NCI-H82 treated with DMSO at 0.1 percent for 48 hours (cell line): ENCODE measurements at regions not wholly inside any gene's neighbourhood (a gene's known extent, or its start where the extent isn't known, plus 50 kb on each side); places are given as distances from the start of the nearest gene placed in this dataset.

Experiments used
- DNase-seq: peaks from one replicate; lab custom pipeline; 2025; ENCODE audit not compliant: unreplicated experiment; lab: John Stamatoyannopoulos, UW

DNA sequence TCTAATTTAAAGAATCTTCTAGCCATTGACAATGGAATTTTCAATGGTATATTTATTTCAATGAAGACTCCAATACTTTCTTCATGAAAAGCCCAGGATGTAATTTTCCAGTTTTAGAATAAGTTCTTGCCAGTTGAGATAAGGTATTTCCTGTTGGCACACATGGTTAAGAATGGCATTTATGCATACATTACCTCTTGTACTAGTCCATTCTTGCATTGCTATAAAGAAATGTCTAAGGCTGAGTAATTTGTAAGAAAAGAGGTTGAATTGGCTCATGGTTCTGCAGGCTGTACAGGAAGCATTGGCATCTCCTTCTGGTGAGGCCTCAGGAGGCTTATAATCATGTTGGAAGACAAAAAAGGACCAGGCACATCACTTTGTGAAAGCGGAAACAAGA, 1179.6 kb downstream of the AMY1C start:
- no peak for DNase-seq

DNA sequence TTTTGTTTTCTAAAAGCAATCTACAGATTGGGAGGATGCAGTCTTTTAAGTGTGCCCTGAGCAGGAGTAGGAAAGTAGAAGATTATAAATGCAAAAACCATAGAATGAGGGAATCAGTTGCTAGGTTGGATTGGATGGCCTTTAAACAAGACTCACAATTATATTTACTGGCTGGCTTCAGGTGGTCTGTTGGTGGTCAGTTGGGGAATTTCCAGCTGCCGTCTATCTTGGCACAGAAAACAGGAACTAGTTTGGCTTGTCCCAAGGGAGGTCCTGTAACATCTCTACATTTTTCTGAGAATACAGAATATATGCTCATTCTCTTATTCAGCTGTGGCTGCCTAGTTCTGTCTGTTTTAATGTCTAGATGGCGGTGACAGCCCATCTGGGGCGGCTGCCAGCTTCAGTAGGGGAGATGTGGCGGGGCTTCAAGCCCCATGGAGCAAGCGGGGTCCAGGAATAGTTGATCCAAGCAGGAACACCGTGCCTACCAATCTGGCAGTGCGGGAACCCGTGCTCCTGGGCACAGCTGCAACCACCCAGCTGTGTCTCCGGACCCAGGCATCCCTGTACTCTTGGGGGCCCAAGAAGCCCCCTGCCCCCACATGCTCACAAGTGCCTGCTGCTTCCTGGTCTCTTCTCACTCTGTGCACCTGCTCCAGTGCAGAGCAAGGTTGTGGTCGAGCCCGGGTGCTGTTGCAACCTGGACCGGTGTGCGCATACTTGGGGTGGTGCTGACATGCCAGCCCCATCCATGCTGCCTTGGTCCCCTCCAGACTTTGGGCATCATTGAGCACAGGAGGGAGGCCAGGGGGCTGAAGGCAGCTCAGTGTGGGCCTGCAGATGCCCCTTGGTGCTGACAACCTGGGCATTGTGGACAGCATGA, 1182.6 kb downstream of the AMY1C start:
- DNase-seq = no peak

DNA sequence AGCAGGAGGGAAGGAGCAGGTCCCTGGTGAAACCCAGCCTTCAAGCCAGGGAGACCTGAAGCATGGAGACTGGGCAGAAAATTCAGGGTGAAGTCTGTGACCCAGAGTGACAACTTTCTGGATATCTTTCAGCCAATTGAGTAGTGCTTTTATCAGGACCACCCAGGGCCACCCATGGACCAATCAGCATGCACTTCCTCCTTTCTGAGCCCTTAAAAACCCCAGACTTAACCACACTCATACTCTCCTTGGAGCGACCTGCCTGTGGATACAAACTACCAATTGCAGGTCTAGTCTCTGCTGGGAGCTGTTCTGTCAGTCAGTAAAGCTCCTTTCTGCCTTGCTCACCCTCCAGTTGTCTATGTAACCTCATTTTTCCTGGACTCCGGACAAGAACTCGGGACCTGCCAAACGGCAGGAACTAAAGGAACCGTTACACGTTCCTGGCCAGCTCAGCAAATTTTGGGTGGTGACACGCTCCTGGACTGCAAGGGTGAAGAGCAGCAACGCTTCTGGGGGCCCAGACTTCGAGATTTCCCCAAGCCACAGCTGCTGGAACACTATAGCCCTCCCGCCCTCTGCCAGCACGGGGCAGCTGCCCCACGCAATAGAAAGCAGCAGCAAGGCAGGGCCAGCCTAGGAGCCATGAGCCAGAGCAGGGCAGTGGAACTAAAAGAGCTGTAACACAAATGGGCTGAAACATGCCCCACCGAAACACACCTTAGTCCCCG, 1183.4 kb downstream of the AMY1C start:
- no peak for DNase-seq

DNA sequence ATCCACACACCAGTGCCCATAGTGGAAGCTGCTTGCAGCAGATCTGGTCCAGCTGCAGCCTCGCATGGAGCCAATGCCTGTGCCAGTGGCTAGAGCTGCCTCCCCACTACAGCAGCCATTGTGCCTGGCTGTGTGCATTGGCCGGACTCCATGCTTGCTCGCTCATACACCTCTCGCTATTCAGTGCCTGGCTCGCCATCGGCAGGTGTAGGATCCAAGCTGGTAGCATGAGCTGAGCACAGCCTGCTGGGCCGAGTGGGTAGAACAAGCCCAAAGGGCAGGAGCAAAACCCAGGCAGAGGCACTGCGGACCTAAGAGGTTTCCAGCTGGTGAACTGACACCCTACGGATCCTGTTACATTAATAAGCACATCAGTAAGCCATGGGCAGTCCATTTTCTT, 1184.1 kb downstream of the AMY1C start:
- DNase-seq = no peak

DNA sequence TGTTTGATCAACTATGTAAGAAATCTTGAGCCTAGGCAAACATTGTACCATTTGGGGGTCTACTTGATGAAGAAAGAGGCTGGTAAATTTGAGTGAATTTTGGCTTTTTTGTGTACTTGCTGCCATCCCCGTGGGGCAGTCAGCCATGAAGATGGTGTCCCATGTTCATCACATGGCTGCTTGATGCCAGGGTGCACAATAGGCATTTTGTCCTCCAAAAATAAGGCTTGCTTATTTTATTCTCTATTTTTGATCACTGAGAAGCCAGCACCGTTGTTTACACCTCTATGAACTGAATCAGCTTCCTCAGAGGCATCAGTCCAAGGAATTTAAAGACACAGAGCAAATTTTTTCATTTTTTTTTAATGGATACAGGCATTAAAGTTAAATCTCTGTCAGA, 1195.7 kb downstream of the AMY1C start:
- DNase-seq = no peak

DNA sequence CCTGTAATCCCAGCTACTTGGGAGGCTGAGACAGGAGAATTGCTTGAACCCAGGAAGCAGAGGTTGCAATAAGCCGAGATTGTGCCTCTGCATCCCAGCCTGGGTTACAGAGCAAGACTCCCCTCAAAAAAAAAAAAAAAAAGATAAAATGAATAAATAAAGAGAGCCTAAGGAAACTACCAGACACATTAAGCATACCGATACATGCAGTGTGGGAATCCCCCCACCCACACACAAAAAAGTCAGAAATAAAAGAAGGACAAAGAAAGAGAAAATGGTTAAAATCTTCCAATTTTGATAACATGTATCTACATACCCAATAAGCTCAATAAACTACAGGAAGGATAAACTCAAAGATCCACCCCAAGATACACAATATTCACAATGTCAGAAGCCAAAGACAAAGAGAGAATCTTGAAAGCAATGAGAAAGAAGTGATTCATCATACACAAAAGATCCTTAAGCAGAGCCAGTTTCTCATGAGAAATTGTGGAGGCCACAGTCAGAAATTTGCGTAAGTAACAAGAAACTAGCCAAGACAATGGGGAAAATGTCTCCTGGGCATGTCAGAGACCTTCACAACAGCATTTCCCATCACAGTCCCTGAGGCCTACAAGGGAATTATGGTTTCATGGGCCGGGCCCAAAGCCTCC, 1197.0 kb downstream of the AMY1C start:
- no peak for DNase-seq

DNA sequence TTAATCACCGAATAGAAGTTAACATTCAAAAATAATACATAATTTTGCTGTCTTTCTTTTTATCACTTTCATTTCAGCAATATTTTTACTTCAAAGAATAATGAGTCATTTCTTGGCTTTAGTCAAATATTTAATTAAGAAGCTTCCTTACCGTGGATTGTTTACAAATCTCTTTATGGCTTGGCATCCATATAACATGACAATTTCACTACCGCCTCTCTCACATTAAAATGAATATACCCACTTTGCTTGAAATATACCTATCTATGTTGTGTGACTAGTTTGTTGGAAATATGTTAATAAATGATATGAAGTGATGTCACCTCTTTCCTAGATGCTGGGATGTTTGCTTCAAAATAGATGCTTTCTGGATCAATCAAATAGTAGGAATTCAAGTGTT, 1203.9 kb downstream of the AMY1C start:
- no peak for DNase-seq

DNA sequence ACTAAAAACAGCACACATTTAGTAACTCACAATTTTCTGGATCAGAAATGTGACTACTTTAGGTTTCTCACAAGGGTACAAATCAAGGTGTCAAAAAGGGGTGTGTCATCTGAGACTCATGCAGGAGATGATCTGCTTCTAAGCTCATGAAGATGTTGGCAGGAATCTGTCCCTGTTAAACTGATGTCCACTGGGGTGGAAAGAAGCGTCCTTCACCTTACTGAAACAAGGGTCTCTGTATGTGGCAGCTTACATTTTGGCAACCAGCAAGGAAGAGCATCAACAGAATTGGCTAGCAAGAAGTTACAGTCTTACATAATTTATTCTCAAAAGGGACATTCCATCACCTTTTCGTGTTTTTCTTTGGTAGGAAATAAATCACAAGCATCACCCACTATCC, 1223.8 kb downstream of the AMY1C start:
- DNase-seq = no peak

DNA sequence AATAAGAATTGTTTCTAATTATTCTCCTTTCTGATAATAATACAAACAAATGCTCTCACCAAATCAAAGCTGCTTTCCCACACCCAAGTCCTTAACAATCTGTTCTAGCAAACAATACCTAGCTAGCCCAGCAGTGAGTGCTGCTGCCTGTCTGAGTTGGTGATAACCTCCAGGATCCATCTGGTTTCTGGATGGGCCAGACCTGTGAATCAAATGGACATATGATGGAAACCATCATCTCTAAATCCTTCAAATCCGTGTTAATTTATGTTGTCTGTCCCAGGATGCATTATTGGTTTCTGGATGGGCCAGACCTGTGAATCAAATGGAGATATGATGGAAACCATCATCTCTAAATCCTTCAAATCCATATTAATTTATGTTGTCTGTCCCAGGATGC, 1230.0 kb downstream of the AMY1C start:
- DNase-seq = no peak

DNA sequence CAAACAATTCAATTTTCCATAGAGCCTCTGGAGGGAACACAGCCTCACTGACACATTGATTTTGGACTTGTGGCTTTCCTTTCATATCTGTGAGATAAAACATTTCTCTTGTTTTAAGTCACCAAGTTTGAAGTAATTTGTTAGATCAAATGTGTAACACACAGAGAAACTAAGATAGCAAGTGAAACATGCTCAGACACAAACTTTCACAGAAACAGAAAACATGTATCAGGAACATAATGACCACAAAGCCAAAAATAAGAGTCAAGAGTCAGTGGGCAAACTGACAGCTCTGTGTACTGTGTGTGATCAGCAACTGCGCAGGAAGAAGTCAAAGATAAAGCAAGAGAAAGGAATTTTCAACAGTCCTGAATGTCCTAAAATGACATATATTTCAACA, 1237.5 kb downstream of the AMY1C start:
- no peak for DNase-seq

DNA sequence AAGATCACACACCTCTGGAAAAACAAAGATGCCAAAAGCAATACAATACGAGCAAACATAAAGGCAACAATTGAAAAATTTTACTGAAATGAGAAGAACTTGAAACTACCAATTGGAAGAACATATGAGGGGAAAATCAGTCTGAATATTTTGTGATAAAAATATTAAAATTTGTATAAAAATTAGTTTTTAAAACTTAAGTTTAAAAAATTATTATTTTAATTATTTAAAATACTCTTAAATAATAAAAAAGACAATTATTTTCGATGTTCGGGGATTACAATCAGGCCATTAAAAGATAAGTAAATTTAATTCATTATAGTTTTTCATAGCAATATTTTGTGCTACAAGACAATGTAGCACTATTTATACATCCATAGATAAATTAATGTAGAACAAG, 1239.3 kb downstream of the AMY1C start:
- no peak for DNase-seq

DNA sequence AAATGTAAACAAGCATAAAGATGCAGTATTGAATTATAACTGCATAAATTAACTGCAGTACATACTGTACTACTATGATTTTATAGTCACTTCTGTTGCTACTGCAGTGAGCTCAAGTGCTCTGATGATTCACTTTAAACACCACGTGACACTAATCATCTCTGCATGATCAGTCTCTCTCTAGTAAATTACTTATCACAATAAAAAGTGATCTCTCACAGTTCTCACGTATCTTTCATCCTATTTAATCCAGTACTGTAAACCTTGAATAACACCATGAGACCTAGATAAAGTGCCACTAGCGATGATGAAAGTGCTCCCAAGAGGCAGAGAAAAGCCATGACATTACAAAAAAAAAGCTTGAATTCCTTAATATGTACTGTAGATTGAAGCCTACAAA, 1242.0 kb downstream of the AMY1C start:
- no peak for DNase-seq

DNA sequence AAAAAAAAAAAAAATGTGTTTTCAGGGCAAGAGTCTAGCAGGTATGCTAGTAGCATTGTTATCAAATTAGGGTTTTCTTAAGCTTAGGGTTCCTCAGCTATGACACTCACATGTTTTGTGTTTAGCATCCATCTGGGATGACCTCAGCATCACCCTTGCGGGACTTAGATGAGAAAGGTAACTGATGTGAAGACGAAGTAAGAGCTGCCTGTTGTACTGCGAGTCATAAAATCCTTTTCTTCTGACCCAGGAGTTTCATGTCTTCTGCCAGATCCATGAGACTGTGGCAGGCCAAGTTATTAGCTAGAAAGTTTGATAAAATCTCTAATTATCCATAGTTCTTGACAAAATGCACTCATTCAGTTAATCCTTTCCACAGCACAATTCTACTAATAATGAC, 1251.1 kb downstream of the AMY1C start:
- DNase-seq = no peak

DNA sequence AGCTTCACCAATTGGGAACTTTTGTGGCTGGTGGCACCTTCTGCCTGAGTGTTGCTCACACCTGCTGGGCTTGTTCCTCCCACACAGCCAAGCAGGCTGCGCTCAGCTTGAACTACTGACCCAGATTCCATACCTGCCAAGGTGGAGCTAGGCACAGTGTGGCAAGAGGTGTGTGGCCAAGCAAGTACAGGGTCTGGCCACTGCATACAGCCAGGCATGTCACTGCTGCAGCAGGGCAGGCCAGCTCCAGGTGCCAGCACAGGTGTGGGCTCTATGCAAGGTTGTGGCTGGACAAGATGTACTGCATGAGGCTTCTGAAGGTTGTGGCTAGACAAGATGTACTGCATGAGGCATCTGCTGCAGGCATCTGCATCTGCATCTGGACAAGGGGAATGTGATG, 1254.8 kb downstream of the AMY1C start:
- no peak for DNase-seq

DNA sequence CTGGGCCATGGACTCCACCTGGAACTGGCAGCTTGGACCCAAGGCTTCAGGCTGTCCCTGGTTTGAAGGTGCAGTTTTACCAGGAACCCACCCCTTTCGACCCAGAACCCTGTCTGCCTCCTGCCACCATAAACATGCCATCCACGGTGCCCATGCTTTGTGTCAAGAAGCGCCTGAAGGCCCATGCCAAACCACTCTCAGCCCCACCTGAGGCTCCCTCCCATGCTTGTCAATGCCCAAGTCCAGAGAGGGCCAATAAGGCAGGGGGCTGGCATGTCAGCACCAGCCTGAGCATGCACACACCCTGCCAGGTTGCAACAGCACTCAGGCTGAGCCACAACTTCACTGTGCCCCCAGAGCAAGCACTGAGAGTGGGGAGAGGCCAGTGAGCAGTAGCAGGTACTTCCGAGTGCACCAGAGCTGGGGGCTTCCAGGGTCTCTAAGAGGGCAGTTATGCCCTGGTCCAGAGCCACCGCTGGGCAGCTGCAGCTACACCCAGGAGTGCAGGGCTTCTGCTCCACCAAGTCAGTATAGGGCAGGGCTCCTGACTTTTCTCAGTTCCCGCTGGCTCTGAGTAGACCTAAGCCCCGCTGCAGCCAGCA, 1256.0 kb downstream of the AMY1C start:
- DNase-seq = no peak

DNA sequence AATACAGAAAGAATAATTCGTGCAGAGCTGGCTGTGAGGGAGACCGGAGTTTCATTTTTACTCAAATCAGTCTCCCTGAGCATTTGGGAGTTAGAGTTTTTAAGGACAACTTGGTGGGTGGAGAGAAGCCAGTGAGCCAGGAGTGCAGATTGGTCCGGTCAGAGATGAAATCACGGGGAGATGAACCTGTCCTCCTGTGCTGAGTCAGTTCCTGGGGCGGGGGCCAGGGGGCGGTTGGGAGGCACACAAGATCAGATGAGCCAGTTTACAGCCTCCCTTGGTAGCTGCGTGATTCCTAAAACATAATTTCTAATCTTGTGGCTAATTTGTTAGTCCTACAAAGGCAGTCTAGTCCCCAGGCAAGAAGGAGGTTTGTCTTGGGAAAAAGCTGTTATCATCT, 1267.9 kb downstream of the AMY1C start:
- DNase-seq = no peak

DNA sequence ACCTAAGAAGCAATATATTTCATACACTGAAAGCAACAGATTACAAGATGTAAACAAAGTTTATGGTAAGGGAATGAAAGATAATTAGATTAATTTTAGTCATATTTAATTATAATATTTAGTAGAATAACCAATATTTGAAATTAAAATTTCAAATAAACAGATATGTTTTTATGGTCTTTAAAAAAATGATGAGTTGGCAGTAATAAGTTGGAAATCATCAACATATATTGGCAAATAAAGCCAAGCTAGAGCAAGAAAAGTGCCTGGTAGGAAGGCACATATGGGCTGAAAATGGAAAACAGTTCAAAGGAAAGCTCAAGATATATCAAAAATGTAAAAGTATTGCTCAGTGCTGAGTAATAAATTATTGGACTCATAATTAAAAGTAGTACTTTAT, 1274.0 kb downstream of the AMY1C start:
- DNase-seq = no peak

DNA sequence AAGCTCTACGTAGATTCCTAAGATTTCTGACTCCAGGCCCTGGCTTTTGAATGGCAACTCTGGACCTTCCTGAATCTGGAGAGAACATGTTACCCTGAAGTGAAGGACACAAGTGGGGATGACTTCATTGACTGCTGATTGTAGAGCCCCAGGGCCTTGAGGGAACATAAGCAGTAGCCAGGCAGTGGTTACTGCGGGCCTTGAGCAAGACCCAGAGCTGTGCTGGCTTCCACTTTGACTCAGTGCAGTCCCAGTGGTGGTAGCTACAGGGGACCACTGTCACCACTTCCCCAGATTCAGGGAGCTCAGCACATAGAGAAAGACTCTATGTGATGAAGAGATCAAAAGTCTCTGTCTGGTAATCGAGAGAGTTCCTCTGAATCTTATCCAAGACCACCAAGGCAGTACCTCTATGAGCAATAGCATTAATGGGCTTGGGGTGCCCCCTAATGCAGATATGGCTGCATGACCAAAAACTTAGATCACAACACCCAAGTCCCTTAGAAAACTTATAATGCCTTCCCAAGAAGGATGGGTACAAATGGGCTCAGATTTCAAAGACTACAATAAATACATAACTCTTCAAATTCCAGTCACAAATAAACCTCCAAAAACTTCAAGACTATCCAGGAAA, 1278.3 kb downstream of the AMY1C start:
- DNase-seq = no peak

DNA sequence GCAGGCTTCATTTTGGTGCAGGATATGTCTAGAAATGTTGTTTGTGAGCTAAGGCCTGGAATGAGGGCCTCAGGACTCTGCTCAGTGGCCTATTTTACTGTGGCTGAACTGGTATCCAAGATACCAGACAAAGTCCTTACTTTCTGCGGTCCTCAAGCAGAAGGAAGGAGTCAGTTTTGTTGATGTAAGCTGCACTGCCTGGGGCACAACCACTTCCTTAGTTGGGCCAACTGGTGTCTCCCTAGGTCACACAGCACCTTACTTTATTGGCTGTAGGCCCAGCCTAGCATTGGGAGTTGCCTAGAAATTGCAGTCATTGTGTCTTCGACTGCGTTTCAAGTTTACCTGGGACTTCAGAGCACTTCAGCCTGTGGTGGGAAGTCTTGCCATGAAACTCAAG, 1322.7 kb downstream of the AMY1C start:
- DNase-seq = no peak

DNA sequence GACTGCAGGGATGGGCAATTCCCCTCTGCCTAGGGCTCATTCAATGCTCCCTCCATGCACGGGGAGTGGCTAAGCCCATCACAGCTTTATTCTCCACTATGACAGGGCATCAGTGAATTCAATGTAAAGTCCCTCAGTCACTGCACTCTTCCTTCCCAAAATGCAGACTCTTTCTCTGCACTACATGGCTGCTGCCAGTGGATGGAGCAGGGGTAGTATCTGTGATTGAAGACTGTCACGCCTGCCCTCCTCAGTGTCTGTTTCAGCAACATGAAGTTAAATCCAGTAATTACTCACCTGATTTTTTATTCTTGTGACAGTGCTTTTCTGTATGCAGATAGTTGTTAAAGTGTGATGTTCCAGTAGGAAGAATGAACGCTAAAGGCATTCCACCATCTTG, 1323.2 kb downstream of the AMY1C start:
- DNase-seq = no peak

DNA sequence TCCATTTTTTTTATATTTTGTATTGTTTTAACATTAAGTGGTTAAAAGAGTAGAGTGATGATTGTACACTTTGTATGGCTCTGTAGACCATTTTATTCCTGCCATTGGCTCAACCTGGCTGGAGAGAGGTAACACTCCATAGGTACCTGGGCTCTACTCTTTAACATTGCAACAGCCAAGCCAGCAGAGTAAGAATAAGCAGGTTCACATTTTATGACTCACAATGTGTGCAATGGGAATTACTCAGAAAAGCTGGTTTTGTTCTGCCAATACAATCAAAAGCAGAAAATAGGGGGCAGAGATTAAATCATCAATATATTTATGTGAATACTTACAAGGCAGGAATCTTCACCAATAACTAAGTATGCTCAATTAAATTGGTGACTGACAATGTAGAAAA, 1324.0 kb downstream of the AMY1C start:
- DNase-seq = no peak
